ENCODE measurements at regions not wholly inside any gene's neighbourhood (a gene's known extent, or its start where the extent isn't known, plus 50 kb on each side); places are given as distances from the start of the nearest gene placed in this dataset.

DNA sequence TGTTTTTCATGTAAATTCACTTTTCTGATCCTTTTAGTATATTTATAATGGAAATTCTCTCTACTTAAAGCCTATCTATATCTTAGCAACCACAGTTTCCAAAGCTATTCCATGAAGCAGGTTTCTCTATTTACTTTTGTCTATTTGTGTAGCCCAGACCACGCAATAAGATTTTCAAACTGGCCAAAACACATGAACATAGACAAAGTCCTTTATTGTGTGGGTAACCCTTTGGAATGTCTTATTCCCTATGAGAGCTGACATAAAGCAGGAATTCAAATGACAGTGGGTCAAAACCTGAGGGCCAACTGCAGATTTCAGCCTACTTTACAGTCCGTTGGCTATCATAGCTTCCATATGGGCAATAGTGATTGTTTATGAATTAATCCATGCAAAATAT lies 252.6 kb downstream of the LTN1 start:
- no peak overlapping the region for H3K27ac Mint-ChIP-seq (ENCODE audit: unreplicated experiment)
- no peak overlapping the region for H3K4me3 Mint-ChIP-seq (ENCODE audit: unreplicated experiment)
- ChIA-PET POLR2A (no interaction called here), CTCF (no interaction called here)
- H3K27me3 ChIP-seq (replicated peaks; ENCODE audit: control insufficient read depth, insufficient read depth, low read length): no peaks in the 10 kb centered on the region
- no peaks in the 10 kb centered on the region for H3K27me3 Mint-ChIP-seq (ENCODE audit: insufficient read depth, unreplicated experiment)
- no peak for DNase-seq
- intact Hi-C loops (cut with micrococcal nuclease; ENCODE audit: unreplicated experiment): loop anchor here (10.0 kb wide), 2 partner anchors 645 to 1035 kb away; no protein-coding TSS in a partner anchor
- TF ChIP-seq CTCF (IDR thresholded peaks at IDR 0.05; ENCODE audit: insufficient read depth in 1 of 2, low read depth in 1 of 2, low read length in 1 of 2, severe bottlenecking in 1 of 2, unreplicated experiment in 1 of 2): no peak
- H3K9me3 ChIP-seq: no peaks in the 10 kb centered on the region
- no peaks in the 10 kb centered on the region for H3K4me1 ChIP-seq
- no peak overlapping the region for H3K4me3 ChIP-seq (ENCODE audit: low read depth, low read length)
- no TSS peak for BruUV-seq (replicated peaks)
- no peaks in the 10 kb centered on the region for H3K4me1 Mint-ChIP-seq (ENCODE audit: low read depth, unreplicated experiment)
- no peaks in the 10 kb centered on the region for H3K36me3 ChIP-seq (ENCODE audit: control insufficient read depth, insufficient read depth, low read length)
- peaks cover 10% of the 10 kb centered on the region for H3K9me3 Mint-ChIP-seq (ENCODE audit: unreplicated experiment)
- H3K36me3 Mint-ChIP-seq (ENCODE audit: insufficient read depth, unreplicated experiment): no peaks in the 10 kb centered on the region

- no peaks in the 10 kb centered on the region for H3K36me3 ChIP-seq (ENCODE audit: control insufficient read depth, insufficient read depth, low read length)
- POLR2A ChIA-PET: interaction anchor here (0.5 kb wide), 1 partner anchor 184 kb away, joined by 3 read pairs; no protein-coding TSS in a partner anchor
- no peaks in the 10 kb centered on the region for H3K9me3 ChIP-seq
- no peak overlapping the region for H3K4me3 ChIP-seq (ENCODE audit: low read depth, low read length)
- CTCF ChIA-PET: no interaction called here
- H3K27me3 ChIP-seq (replicated peaks; ENCODE audit: control insufficient read depth, insufficient read depth, low read length): no peaks in the 10 kb centered on the region
- Mint-ChIP-seq H3K4me3 (ENCODE audit: unreplicated experiment) (no peak overlapping the region), H3K9me3 (ENCODE audit: unreplicated experiment) (peaks cover 10% of the 10 kb centered on the region), H3K4me1 (ENCODE audit: low read depth, unreplicated experiment) (no peaks in the 10 kb centered on the region), H3K27me3 (ENCODE audit: insufficient read depth, unreplicated experiment) (no peaks in the 10 kb centered on the region), H3K36me3 (ENCODE audit: insufficient read depth, unreplicated experiment) (no peaks in the 10 kb centered on the region), H3K27ac (ENCODE audit: unreplicated experiment) (no peak overlapping the region)
- H3K4me1 ChIP-seq: no peaks in the 10 kb centered on the region
- intact Hi-C loops (cut with micrococcal nuclease; ENCODE audit: unreplicated experiment): no loop called here
- DNase-seq: no peak
- no TSS peak for BruUV-seq (replicated peaks)
- no peak for TF ChIP-seq CTCF (IDR thresholded peaks at IDR 0.05; ENCODE audit: insufficient read depth in 1 of 2, low read depth in 1 of 2, low read length in 1 of 2, severe bottlenecking in 1 of 2, unreplicated experiment in 1 of 2)
These were observed 253.8 kb downstream of the LTN1 start for GRCh38 chr21:28738882-28739281.

DNA sequence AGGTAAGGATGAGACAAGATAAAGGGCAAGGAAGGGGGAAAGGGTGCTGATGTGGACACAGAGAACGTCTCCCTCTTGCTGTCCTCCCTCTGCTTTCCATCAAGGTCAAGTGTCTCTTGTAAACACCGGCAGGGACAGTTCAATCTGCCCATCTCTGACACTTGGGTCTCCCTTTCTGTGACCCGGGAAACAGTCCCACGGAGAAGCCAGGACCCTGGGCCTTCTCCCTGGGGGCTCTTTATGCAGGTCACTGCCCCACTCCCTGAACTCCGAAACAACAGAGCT lies 254.3 kb downstream of the LTN1 start:
- ChIA-PET POLR2A (no interaction called here), CTCF (no interaction called here)
- no TSS peak for BruUV-seq (replicated peaks)
- no peaks in the 10 kb centered on the region for H3K27me3 ChIP-seq (replicated peaks; ENCODE audit: control insufficient read depth, insufficient read depth, low read length)
- no peaks in the 10 kb centered on the region for H3K27me3 Mint-ChIP-seq (ENCODE audit: insufficient read depth, unreplicated experiment)
- H3K9me3 Mint-ChIP-seq (ENCODE audit: unreplicated experiment): peaks cover 5% of the 10 kb centered on the region
- no peaks in the 10 kb centered on the region for H3K36me3 Mint-ChIP-seq (ENCODE audit: insufficient read depth, unreplicated experiment)
- no peaks in the 10 kb centered on the region for H3K36me3 ChIP-seq (ENCODE audit: control insufficient read depth, insufficient read depth, low read length)
- DNase-seq: no peak
- H3K4me1 ChIP-seq: no peaks in the 10 kb centered on the region
- H3K4me1 Mint-ChIP-seq (ENCODE audit: low read depth, unreplicated experiment): no peaks in the 10 kb centered on the region
- no peak for TF ChIP-seq CTCF (IDR thresholded peaks at IDR 0.05; ENCODE audit: insufficient read depth in 1 of 2, low read depth in 1 of 2, low read length in 1 of 2, severe bottlenecking in 1 of 2, unreplicated experiment in 1 of 2)
- intact Hi-C loops (cut with micrococcal nuclease; ENCODE audit: unreplicated experiment): no loop called here
- H3K9me3 ChIP-seq: no peaks in the 10 kb centered on the region
- H3K27ac Mint-ChIP-seq (ENCODE audit: unreplicated experiment): no peak overlapping the region
- H3K4me3 ChIP-seq (ENCODE audit: low read depth, low read length): no peak overlapping the region
- H3K4me3 Mint-ChIP-seq (ENCODE audit: unreplicated experiment): no peak overlapping the region

Data from Caco-2 (cell line).